SK-N-MC (cell line): ENCODE measurements at regions not wholly inside any gene's neighbourhood (a gene's known extent, or its start where the extent isn't known, plus 50 kb on each side); places are given as distances from the start of the nearest gene placed in this dataset.
"Not testable (repeated sequence)": the region's sequence is repeated elsewhere in the genome, so short reads cannot be mapped to it uniquely, and the experiment has no call there.

Experiments used
- EZH2 ChIP-seq: fragments of 200-600 bp; sonication (generic); IDR thresholded peaks from one replicate; pipeline ENCODE4 v1.6.1; 2017; ENCODE audit warnings: antibody characterized with exemption
- POLR2AphosphoS5 ChIP-seq: IDR thresholded peaks from 2 replicates; pipeline ENCODE4 v1.6.1; 2012; ENCODE audit warnings: mild to moderate bottlenecking, low read depth, low read length, borderline replicate concordance

GRCh38 chr2:111529022-111529421 lies 355.0 kb downstream of the ANAPC1 start:
- not testable (repeated sequence) for TF ChIP-seq POLR2AphosphoS5, EZH2
